AG04450 (cell line): ENCODE measurements at regions not wholly inside any gene's neighbourhood (a gene's known extent, or its start where the extent isn't known, plus 50 kb on each side); places are given as distances from the start of the nearest gene placed in this dataset.

ENCODE experiments used
- CTCF ChIA-PET: fragments of 300-600, 350-600 bp; formaldehyde crosslinking; extraction: SDS; loops from one replicate; lab custom pipeline; 2022; ENCODE audit warnings: antibody characterized with exemption, inconsistent platforms; lab: Charles Lee
- POLR2A ChIA-PET: fragments of 350-600 bp; formaldehyde crosslinking; extraction: SDS; loops from one replicate; lab custom pipeline; 2021; ENCODE audit warnings: antibody characterized with exemption, inconsistent platforms; lab: Yijun Ruan, JAX
- DNase-seq: peaks from one replicate; pipeline ENCODE4 v3.0.0-alpha.2; 2011; ENCODE audit warnings: low read depth, low spot score
- H3K27ac ChIP-seq: one replicate; pipeline ENCODE4 v1.5.1; 2012; ENCODE audit warnings: low read depth, low read length, control low read depth
- H3K27me3 ChIP-seq: one replicate; pipeline ENCODE4 v1.6.0; 2012; ENCODE audit warnings: low read length; ENCODE audit not compliant: control insufficient read depth, insufficient read depth
- H3K4me3 ChIP-seq: 2 replicates; pipeline ENCODE4 v1.5.1; 2011; ENCODE audit warnings: mild to moderate bottlenecking, low read depth, low read length, control low read depth
- H3K9me3 ChIP-seq: 2 replicates; pipeline ENCODE4 v1.5.1; 2012; ENCODE audit warnings: low read length; ENCODE audit not compliant: control insufficient read depth, insufficient read depth
- CTCF ChIP-seq: IDR thresholded peaks from 2 replicates; pipeline ENCODE4 v1.5.1; 2011; ENCODE audit warnings: low read depth, low read length, control low read depth, inconsistent platforms

GRCh38 chr6:88360203-88360797 lies 194.2 kb upstream of the CNR1 start:
- DNase-seq: no peak
- Histone ChIP-seq H3K9me3 (no peaks in the 10 kb centered on the region), H3K27ac (no peak overlapping the region), H3K27me3 (no peaks in the 10 kb centered on the region), H3K4me3 (no peak overlapping the region)
- ChIA-PET CTCF (interaction anchor here (0.5 kb wide), 1 partner anchor 507 kb away, joined by 3 read pairs; no protein-coding TSS in a partner anchor), POLR2A (no interaction called here)
- TF ChIP-seq CTCF: no peak

GRCh38 chr6:88359530-88360202 lies 193.5 kb upstream of the CNR1 start:
- TF ChIP-seq CTCF: no peak
- no peaks in the 10 kb centered on the region for H3K27me3 ChIP-seq
- ChIA-PET CTCF (interaction anchor here (0.5 kb wide), 1 partner anchor 507 kb away, joined by 3 read pairs; no protein-coding TSS in a partner anchor), POLR2A (no interaction called here)
- H3K4me3 ChIP-seq: no peak overlapping the region
- H3K9me3 ChIP-seq: no peaks in the 10 kb centered on the region
- DNase-seq: no peak
- H3K27ac ChIP-seq: no peak overlapping the region

GRCh38 chr6:88358846-88359245 lies 192.7 kb upstream of the CNR1 start:
- H3K27me3 ChIP-seq: no peaks in the 10 kb centered on the region
- ChIA-PET POLR2A (no interaction called here), CTCF (no interaction called here)
- no peak overlapping the region for H3K27ac ChIP-seq
- TF ChIP-seq CTCF: no peak
- H3K4me3 ChIP-seq: no peak overlapping the region
- no peak for DNase-seq
- H3K9me3 ChIP-seq: no peaks in the 10 kb centered on the region

GRCh38 chr6:88349511-88349910 lies 183.4 kb upstream of the CNR1 start:
- H3K27me3 ChIP-seq: no peaks in the 10 kb centered on the region
- ChIA-PET CTCF (no interaction called here), POLR2A (no interaction called here)
- no peak for DNase-seq
- no peak overlapping the region for H3K27ac ChIP-seq
- H3K4me3 ChIP-seq: no peak overlapping the region
- no peak for TF ChIP-seq CTCF
- H3K9me3 ChIP-seq: peaks cover 6% of the 10 kb centered on the region; the same call in 1 of the 2 replicates

- CTCF ChIA-PET: no interaction called here
These were observed 176.2 kb upstream of the CNR1 start for GRCh38 chr6:88342336-88342735.

More at GRCh38 chr6:88342336-88342735, 176.2 kb upstream of the CNR1 start:
- TF ChIP-seq CTCF: no peak
- POLR2A ChIA-PET: no interaction called here
- DNase-seq: no peak
- Histone ChIP-seq H3K27ac (no peak overlapping the region), H3K4me3 (no peak overlapping the region), H3K9me3 (no peaks in the 10 kb centered on the region), H3K27me3 (no peaks in the 10 kb centered on the region)
